Right lobe of liver (tissue), 4 donors: ENCODE measurements at regions not wholly inside any gene's neighbourhood (a gene's known extent, or its start where the extent isn't known, plus 50 kb on each side); places are given as distances from the start of the nearest gene placed in this dataset.
"Not testable (repeated sequence)": the region's sequence is repeated elsewhere in the genome, so short reads cannot be mapped to it uniquely, and the experiment has no call there.

Source experiments
- CTCF ChIP-seq, 4 donors: fragments of 200-600 bp in 3 of 4; fragments of 450-650 bp in 1 of 4; IDR thresholded peaks; one replicate each; pipeline versions ENCODE4 v1.5.1 to v1.8.0; 2016 to 2022; ENCODE audit warnings: antibody characterized with exemption in 4 of 4, mild to moderate bottlenecking in 2 of 4
- POLR2A ChIP-seq: fragments of 450-650 bp; IDR thresholded peaks from one replicate; pipeline ENCODE4 v1.6.1; 2017; ENCODE audit warnings: antibody characterized with exemption, mild to moderate bottlenecking
- donor health status: DM: no; HTN: no; CAD: no.
- donor health status: DM: no; HTN: no; CAD: no.
- donor health status: DM: no; HTN: yes; CAD: no.

DNA sequence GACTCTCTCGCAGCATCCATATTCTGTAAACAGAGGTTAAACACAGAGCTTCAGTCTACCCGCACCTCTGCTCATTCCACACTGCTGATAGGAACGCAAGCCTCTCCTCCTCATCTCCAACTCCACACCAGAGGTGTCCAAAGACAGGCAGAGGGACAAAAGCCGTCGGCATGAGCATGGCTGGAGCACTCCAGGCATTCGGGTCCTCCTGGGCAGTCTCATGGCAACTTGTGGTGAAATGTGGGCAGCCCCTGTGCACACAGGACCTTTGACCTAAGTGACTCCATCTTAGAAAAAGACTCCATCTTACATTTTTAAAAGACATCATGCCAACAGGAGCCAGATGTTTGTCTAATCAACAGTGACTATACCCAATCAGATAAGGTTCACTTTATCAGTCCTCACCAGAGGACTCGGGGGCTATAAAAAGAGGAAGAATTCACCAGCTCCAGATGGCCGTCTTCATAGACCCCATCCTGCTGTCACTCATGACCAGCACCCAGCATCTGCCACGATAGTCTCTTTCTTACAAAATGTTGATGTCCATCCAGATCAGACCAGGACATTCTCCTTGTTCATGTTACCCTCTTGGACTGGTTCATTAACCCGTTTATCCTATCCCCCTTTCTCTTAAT lies 304.4 kb downstream of the ANAPC1 start:
- not testable (repeated sequence) for TF ChIP-seq CTCF (IDR thresholded peaks at IDR 0.05); POLR2A
